ENCODE measurements at regions not wholly inside any gene's neighbourhood (a gene's known extent, or its start where the extent isn't known, plus 50 kb on each side); places are given as distances from the start of the nearest gene placed in this dataset.

DNA sequence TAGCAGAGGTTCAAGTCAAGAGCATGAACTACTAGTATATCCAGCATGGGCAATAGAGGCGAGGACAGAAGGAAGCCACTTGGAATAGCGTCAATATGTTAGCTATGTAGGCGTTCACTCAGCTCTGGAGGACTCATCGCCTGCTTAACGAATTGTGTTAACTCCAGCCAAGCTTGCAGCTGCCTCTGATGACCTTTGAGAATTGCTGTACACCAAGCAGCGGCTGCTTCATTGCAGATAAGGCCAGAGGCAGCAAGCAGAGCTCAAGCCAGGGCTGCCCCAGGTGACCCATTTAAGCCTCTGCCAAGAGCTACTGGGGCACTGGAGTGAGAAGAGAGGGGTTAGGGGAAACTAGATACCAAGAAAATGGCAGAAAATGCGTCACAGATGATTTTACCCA, 160.2 kb upstream of the IGFBP7 start:
- Histone ChIP-seq H2AFZ (ENCODE audit: low read length) (no peak overlapping the region), H3K4me2 (ENCODE audit: low read length) (no peak overlapping the region), H3K4me1 (ENCODE audit: insufficient read depth, low read length, poor library complexity, severe bottlenecking) (no peaks in the 10 kb centered on the region), H3K9me3 (ENCODE audit: low read length) (no peaks in the 10 kb centered on the region), H4K20me1 (ENCODE audit: insufficient read depth, low read length) (no peaks in the 10 kb centered on the region), H3K79me2 (ENCODE audit: insufficient read depth, low read depth, low read length) (no peaks in the 10 kb centered on the region), H3K27ac (ENCODE audit: low read depth, low read length, poor library complexity, severe bottlenecking) (no peak overlapping the region), H3K4me3 (ENCODE audit: low read depth, low read length, poor library complexity, severe bottlenecking) (no peak overlapping the region), H3K9me2 (ENCODE audit: insufficient read depth, low read length) (no peaks in the 10 kb centered on the region), H3K36me3 (ENCODE audit: insufficient read depth, low read length) (no peaks in the 10 kb centered on the region)
- intact Hi-C loops (cut with micrococcal nuclease; ENCODE audit: unreplicated experiment) = no loop called here
- DNase-seq (ENCODE audit: low spot score) = no peak
- CTCF ChIA-PET (ENCODE audit: unreplicated experiment) = no interaction called here
- POLR2A ChIA-PET = interaction anchor here (0.6 to 1.1 kb wide), 2 partner anchors 9 to 23 kb away, joined by 3 read pairs; no protein-coding TSS in a partner anchor
- BruUV-seq (replicated peaks) = no TSS peak
- TF ChIP-seq, protein P1, sequence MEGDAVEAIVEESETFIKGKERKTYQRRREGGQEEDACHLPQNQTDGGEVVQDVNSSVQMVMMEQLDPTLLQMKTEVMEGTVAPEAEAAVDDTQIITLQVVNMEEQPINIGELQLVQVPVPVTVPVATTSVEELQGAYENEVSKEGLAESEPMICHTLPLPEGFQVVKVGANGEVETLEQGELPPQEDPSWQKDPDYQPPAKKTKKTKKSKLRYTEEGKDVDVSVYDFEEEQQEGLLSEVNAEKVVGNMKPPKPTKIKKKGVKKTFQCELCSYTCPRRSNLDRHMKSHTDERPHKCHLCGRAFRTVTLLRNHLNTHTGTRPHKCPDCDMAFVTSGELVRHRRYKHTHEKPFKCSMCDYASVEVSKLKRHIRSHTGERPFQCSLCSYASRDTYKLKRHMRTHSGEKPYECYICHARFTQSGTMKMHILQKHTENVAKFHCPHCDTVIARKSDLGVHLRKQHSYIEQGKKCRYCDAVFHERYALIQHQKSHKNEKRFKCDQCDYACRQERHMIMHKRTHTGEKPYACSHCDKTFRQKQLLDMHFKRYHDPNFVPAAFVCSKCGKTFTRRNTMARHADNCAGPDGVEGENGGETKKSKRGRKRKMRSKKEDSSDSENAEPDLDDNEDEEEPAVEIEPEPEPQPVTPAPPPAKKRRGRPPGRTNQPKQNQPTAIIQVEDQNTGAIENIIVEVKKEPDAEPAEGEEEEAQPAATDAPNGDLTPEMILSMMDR (conservative IDR thresholded peaks at IDR 0.05; ENCODE audit: low read length) = no peak
- no peak for TF ChIP-seq EZH2phosphoT487 (IDR thresholded peaks at IDR 0.05; ENCODE audit: borderline replicate concordance, low read depth, low read length)

DNA sequence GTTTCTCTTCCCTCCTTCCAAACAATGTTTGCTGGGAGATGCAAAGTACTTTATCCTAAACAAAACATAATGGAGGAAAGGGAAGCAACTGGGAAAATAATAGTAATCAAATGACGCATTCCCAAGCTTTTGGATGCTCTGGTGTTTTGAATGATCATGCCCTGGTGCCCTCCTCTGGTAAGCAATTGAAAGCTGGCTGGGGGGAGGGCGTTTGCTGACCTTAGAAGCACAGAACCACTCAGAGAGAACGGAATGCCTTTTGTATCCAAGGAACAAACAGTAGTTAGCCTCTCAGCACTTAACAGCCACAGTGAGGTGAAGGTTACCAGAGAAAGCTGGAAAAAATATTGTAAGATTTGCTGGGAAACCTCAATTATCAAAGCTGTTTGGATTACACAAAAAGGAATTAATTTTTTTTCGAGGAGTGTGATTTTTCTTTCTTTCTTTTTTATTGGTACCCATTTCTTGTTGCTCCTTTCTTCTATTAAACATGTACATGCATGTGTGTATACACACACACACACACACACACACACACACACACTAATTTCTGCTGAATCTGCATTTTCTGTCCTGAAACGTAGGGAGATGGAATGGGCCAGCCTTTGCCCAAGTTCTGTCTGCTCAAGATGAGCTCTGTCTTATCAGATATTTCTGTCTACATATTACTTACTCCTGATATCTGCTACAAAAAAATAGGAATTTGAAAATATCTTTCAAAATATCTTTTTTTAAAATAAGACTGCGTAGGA, 155.8 kb upstream of the IGFBP7 start:
- H3K9me2 ChIP-seq (ENCODE audit: insufficient read depth, low read length) = no peaks in the 10 kb centered on the region
- intact Hi-C loops (cut with micrococcal nuclease; ENCODE audit: unreplicated experiment) = no loop called here
- H3K4me3 ChIP-seq (ENCODE audit: low read depth, low read length, poor library complexity, severe bottlenecking) = no peak overlapping the region
- DNase-seq (ENCODE audit: low spot score) = no peak
- no peak overlapping the region for H3K4me2 ChIP-seq (ENCODE audit: low read length)
- no TSS peak for BruUV-seq (replicated peaks)
- ChIA-PET CTCF (ENCODE audit: unreplicated experiment) (no interaction called here), POLR2A (no interaction called here)
- no peaks in the 10 kb centered on the region for H3K4me1 ChIP-seq (ENCODE audit: insufficient read depth, low read length, poor library complexity, severe bottlenecking)
- H4K20me1 ChIP-seq (ENCODE audit: insufficient read depth, low read length) = no peaks in the 10 kb centered on the region
- H2AFZ ChIP-seq (ENCODE audit: low read length) = no peak overlapping the region
- no peaks in the 10 kb centered on the region for H3K79me2 ChIP-seq (ENCODE audit: insufficient read depth, low read depth, low read length)
- TF ChIP-seq EZH2phosphoT487 (IDR thresholded peaks at IDR 0.05; ENCODE audit: borderline replicate concordance, low read depth, low read length) = no peak
- TF ChIP-seq, protein P1 (conservative IDR thresholded peaks at IDR 0.05; ENCODE audit: low read length) = no peak
- no peak overlapping the region for H3K27ac ChIP-seq (ENCODE audit: low read depth, low read length, poor library complexity, severe bottlenecking)
- H3K36me3 ChIP-seq (ENCODE audit: insufficient read depth, low read length) = no peaks in the 10 kb centered on the region
- H3K9me3 ChIP-seq (ENCODE audit: low read length) = no peaks in the 10 kb centered on the region

DNA sequence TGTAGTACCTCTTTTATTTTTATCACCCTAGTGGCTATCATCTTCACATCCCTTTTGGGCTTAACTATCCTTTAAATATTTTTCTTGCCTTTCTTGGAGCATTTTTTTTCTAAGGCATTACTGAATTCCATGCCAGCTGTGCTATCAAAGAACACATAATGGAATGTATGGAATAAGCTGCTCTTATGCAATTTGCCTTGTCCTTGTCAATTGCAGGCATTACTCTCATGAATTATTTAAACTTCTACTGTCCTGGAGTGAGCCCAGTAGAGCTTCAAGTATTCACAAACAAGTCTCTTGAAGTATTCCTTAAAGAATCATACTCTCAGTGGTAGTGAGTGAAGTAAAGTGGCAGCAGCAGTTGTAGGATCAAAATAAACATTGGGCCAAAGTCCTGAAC, 144.6 kb upstream of the IGFBP7 start:
- H3K4me2 ChIP-seq (ENCODE audit: low read length) = no peak overlapping the region
- no TSS peak for BruUV-seq (replicated peaks)
- no peaks in the 10 kb centered on the region for H4K20me1 ChIP-seq (ENCODE audit: insufficient read depth, low read length)
- no peak overlapping the region for H2AFZ ChIP-seq (ENCODE audit: low read length)
- no peaks in the 10 kb centered on the region for H3K9me2 ChIP-seq (ENCODE audit: insufficient read depth, low read length)
- intact Hi-C loops (cut with micrococcal nuclease; ENCODE audit: unreplicated experiment) = no loop called here
- no peaks in the 10 kb centered on the region for H3K79me2 ChIP-seq (ENCODE audit: insufficient read depth, low read depth, low read length)
- ChIA-PET CTCF (ENCODE audit: unreplicated experiment) (no interaction called here), POLR2A (no interaction called here)
- no peak overlapping the region for H3K4me3 ChIP-seq (ENCODE audit: low read depth, low read length, poor library complexity, severe bottlenecking)
- no peak overlapping the region for H3K27ac ChIP-seq (ENCODE audit: low read depth, low read length, poor library complexity, severe bottlenecking)
- no peak for TF ChIP-seq EZH2phosphoT487 (IDR thresholded peaks at IDR 0.05; ENCODE audit: borderline replicate concordance, low read depth, low read length)
- TF ChIP-seq, protein P1 (conservative IDR thresholded peaks at IDR 0.05; ENCODE audit: low read length) = no peak
- H3K36me3 ChIP-seq (ENCODE audit: insufficient read depth, low read length) = no peaks in the 10 kb centered on the region
- no peaks in the 10 kb centered on the region for H3K4me1 ChIP-seq (ENCODE audit: insufficient read depth, low read length, poor library complexity, severe bottlenecking)
- H3K9me3 ChIP-seq (ENCODE audit: low read length) = no peaks in the 10 kb centered on the region
- no peak for DNase-seq (ENCODE audit: low spot score)
